Transverse colon (tissue), 4 donors: ENCODE measurements at regions not wholly inside any gene's neighbourhood (a gene's known extent, or its start where the extent isn't known, plus 50 kb on each side); places are given as distances from the start of the nearest gene placed in this dataset.

Source experiments
- CTCF ChIP-seq, 5 experiments: fragments of 200-600 bp in 3 of 5; fragments of 450-650 bp in 2 of 5; sonication (generic) in 3 of 5; IDR thresholded peaks; 1 replicate in 2 of 5; 2 replicates in 3 of 5; pipeline ENCODE4 v1.5.1; 2016 to 2017; ENCODE audit warnings: antibody characterized with exemption in 5 of 5, inconsistent platforms in 3 of 5, mild to moderate bottlenecking in 2 of 5, moderate library complexity in 1 of 5
- POLR2A ChIP-seq: fragments of 450-650 bp; IDR thresholded peaks from one replicate; pipeline ENCODE4 v1.6.1; 2016; ENCODE audit warnings: antibody characterized with exemption, mild to moderate bottlenecking, moderate library complexity
- POLR2AphosphoS5 ChIP-seq, 3 donors: sonication (generic); formaldehyde crosslinking; IDR thresholded peaks; one replicate each; pipeline ENCODE4 v1.6.1; 2016; ENCODE audit warnings: antibody characterized with exemption in 3 of 3

- TF ChIP-seq POLR2A (no peak), CTCF (IDR thresholded peaks at IDR 0.05) (no peak), POLR2AphosphoS5 (IDR thresholded peaks at IDR 0.05) (no peak)
These were observed 765.4 kb upstream of the ANO3 start for GRCh38 chr11:25566298-25567200.
